ENCODE measurements at regions not wholly inside any gene's neighbourhood (a gene's known extent, or its start where the extent isn't known, plus 50 kb on each side); places are given as distances from the start of the nearest gene placed in this dataset.
"Not testable (repeated sequence)": the region's sequence is repeated elsewhere in the genome, so short reads cannot be mapped to it uniquely, and the experiment has no call there.

DNA sequence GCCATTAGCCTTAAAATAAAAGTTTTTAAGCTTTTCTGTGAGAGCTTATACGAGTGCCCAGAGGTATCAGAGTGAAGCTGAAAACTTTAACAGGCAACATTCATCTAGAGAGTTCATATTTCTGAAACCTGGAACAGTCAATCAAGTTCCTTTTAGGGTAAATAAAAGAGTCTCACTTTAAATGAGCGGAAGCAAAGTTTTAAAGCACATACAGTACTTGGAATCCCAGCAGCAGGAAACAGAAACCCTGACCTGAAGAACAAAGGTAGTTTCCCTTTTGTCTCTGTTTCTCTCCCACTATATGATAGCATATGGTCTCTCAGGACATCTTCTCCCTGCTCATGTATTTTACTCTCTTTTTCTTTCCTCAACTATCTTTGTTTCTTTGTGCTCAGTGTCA, 153.0 kb downstream of the ASB9 start:
- DNase-seq (ENCODE audit: low spot score): no peak

DNA sequence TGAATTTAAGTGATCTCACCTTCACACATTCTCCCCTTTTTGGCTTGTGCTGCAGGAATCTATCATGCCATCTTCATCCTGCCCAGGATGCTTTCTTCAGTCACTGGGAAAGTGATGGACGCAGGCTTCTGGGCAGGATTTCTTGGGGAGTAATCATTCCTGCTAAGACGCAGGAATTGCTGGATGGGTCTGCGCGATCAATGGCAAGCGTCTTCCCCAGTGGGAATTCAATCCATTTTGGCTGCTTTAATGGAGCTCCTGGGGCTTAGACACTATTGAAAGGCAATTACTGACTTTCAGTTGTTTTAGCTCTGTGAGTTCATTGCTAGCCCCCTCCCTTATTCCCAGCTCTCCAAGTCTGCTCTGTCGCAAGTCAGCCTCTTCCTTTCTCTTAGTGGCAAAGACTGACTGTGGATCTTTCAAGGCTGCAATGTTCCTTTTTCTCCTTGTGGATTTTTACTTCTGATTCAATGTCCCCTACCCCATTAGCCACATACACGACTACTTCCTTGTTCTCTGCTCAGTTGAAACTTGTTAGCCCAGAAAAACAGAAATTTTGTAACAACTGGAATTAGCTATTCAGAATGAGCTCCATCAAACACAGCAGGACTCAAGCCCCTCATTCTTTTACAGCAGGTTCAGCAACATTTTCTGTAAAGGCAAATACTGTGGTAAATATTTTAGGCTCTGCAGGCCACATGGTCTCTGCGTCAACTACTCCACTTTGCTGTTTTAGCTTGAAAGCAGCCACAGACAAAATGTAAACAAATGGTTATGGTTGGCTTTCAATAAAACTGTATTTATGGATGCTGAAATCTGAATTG, 154.9 kb downstream of the ASB9 start:
- DNase-seq (ENCODE audit: low spot score): no peak

DNA sequence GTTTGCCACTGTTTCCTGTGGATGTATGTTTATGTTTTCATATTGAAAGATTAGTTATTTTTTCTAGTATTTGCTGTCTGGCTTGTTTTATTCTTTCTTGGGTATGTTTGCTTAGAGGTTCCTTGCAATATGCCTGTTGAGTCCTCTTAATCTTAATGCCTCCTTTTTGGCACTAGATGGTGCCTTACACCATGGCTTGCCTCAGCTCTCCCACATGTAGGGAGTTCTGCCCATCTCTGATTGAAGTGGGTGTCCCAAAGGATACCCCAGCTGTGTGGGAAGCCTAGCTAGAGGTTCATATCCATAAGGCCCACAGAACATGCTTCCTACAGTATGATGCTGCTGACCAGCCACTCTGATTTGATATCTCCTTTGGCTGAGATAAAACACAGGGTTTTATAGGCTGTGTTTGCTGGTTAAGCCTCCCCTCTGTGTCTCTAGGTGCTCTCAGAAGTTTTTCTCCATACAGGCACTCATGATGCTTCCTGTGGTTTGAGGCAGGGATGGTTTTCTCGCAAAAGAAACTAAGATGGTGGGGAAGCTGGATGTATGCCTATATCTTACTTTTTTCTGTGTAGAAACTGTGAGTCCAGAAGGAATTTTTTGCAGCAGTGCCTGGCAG, 162.4 kb downstream of the ASB9 start:
- no peak for DNase-seq (ENCODE audit: low spot score)

DNA sequence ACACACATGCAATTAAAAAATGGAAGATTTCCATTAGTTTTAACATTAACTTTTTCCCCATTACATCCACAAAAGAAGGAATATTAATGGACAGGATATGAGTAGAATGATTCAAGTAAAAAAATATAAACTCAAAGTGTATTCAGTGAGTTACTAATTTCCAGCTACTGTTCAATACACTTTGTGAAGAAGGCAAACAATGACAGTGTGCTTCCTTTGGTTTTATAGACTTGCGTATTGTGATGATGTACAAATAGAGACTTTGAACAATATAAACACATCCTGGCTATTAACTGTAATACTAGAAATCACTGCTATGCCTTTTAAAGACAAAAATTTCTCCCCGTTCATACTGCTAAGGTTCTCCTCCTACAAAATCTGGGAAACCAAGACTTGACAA, 171.4 kb downstream of the ASB9 start:
- DNase-seq (ENCODE audit: low spot score): no peak

DNA sequence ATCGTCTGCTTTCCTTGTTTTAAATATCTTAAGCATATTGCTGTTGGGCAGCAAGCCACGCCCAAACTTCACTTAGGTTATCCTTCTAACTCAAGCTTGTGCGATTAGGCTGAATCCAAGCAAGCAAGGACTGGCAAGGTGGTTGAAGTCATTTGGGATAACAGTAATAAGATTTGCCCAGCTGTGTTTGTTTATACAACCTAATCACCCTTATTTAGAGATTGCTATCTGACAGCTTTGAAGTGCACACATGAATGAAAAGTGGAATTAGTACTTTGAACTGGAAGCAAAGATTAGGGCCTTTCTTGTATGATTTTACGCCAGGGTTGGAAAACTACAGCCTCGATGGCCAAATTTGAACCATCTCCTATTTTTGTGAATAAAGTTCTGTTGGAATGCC, 182.1 kb downstream of the ASB9 start:
- DNase-seq (ENCODE audit: low spot score): no peak

DNA sequence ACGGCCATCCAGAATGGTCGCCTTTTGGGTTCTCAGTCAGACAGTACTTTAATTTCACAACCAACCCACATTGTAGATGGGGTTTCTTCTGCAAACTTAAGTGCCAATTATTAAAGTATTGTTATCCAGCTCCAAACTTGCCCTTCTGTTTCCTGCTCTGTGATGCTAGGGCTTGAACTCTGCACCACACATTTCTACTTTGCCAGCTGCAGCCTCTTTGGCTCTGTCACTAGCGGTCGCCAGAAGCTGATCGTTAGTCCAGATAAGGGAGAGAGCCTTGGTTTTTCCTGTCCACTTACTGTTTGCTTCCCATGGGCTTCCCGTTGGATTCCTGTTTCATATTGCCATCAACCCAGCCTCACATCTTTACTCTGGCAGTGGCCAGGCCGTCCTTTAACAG, 196.6 kb downstream of the ASB9 start:
- no peak for DNase-seq (ENCODE audit: low spot score)

DNA sequence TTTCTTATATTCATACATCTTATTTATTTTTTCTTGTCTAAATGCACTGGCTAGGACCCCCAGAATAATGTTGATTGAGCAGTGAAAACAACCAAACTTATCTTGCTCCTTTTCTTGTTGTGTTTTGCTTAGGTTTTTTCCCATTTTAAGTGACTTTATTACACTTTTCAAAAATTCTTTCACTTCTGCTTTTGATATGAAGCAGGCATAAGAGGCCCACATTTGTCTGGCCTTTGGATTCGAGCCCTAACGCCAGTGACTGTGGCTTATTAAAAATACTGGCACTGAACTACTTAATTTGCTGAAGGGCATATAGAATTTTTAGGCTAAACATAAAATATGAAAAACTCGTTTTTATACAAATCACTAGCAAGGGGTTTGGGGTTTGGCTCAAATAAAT, 197.0 kb downstream of the ASB9 start:
- no peak for DNase-seq (ENCODE audit: low spot score)

DNA sequence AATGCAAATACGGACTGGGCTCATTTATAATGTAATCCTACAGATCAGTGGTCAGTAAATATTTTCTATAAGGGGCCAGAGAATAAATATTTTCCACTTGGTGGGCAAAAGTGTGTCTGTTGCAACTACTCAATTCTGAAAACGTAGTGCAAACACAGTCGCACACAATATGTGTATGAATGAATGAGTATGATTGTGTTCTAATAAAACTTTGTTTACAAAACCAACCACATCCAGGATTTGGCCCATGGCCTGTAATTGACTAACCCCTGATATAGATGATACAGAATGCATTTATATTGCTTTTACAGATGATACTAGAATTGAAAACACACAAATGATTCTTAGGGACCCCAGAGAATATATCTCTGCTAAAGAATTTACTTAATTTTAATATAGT, 197.6 kb downstream of the ASB9 start:
- DNase-seq (ENCODE audit: low spot score): no peak

DNA sequence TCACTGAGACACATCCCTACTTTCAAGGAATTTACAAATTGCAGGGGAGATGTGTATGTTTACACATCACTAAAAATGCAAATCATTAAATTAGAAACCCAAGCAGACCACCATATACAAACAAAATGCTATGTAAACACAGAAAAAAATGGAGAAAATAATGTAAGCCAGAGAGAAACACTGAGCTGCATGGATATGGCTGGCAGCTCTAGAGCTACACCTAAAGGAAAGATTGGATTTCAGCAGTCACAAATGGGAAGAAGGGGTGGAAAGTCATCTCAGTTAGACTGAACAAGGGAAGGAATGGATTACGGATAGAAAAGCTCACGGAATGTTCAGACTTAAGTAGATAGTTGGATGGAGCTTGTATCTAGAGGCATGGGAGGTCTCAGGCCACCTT, 186.3 kb downstream of the MOSPD2 start:
- DNase-seq (ENCODE audit: low spot score): peak; percentile 12

DNA sequence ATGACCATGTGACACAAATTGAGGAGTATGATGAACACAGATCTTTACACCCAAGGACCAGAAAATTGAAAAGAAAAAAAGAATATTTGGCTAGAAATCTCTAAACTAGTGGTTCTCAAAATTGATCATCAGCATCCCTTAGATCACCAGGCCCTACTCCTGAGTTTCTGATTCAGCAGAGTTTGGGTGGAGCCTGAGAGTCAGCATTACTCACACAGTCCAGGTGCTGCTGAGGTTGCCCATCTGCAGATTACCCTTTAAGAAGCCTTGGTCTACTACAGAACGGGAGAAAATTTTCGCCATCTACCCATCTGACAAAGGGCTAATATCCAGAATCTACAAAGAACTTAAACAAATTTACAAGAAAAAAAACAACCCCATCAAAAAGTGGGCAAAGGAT, 182.8 kb downstream of the MOSPD2 start:
- no peak for DNase-seq (ENCODE audit: low spot score)

DNA sequence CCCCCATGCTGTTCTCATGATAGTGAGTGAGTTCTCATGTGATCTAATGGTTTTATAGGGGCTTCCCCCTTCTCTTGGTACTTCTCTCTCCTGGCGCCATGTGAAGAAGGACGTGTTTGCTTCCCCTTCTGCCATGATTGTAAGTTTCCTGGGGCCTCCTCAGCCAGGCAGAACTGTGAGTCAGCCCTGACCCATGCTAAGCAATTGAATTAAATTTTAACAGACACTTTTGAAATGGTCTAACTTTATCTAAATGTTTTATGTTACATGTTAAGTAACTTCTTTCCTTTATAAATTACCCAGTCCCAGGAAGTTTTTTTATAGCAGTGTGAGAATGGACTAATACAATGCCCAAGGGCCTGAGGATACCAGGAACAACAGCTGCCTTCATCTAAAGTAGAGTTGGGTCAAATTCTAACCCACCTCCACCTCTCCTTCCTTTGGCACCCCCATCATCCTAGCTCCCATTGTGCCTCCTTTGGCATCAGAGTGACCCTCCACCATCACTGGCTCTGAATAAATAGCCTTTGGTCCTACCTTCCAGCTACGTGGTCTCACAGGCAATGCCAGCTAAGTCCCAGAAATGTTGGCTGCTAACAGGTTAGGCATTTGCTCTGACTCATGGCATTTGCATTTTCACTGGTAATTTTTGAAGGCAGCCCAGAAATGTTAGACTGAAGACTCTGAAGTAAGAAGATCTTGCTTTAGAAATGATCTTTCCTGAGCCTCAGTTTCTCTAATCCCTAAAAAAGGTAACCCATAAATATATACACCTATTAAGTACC, 182.1 kb downstream of the MOSPD2 start:
- no peak for DNase-seq (ENCODE audit: low spot score)

DNA sequence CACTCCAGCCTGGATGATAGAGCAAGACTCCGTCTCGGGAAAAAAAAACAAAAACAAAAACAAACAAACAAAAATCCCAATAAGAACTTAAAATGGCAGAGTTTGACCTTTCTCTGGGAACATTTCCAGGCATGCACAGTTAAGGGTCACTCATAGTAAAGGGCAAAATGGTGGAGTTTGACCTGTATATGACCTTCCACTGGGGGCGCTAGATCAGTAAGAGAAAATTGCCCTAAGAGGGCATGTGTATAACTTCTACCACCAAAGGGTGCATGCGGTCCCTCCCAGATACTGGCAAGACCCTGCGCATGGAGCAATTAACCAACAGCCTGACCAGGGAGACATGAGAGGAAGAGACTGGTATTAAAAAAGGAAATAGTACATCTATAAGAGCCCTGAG, 177.2 kb downstream of the MOSPD2 start:
- DNase-seq (ENCODE audit: low spot score): no peak

DNA sequence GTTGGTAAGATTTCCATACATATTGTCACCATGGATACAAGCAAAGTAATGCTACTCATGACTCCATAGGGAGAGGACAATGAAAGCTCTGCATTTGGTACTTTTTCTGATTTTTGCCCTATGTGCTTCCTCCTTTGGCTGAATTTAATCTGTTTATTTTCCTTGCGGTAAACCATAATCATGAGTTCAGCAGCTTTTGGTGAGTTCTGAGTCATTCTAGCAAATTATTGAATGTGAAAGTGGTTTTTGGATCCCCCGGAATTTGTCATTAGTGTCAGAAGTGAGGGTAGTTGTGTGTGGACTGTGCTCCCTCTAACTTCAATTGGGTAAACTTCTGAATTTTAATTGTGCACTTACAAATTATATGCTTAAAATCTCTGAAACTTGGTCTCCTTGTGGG, 170.3 kb downstream of the MOSPD2 start:
- DNase-seq (ENCODE audit: low spot score): no peak

DNA sequence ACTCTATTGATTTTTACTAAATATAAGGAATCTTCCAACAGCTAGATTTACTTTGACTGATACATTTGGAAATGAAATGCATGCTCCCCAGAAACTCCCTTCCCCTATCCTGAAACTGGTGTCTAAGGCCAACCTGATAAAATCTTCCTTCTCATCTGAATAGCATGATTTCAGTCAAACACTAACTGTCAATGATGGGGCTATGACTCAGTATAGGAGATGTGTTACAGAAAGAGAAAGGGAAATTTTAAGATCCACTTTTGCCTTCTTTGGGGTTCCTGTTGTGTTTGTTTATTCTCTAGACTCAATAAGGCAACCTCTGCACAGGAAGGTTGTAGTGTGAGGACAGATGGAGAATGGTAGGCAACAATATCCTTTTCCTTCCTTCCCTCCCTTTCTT, 160.7 kb downstream of the MOSPD2 start:
- no peak for DNase-seq (ENCODE audit: low spot score)

DNA sequence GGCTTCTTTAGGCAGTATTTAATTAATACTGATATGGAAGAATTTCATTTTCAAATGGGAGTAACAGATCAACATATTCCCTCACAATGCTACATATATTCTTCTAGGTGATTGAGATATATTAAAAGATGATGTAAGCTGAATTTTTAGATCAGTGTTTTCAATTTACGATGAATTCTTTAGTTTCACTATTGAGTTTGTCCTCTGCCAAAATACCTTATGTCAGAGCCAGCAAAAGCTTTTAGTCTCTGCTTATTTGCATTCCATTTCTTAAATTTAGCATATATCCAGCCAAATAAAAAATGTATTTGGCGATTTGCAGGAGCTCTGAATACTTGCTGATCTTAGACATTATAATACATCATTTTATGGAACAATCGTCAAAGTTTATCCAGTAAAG, 144.3 kb downstream of the MOSPD2 start:
- no peak for DNase-seq (ENCODE audit: low spot score)

DNA sequence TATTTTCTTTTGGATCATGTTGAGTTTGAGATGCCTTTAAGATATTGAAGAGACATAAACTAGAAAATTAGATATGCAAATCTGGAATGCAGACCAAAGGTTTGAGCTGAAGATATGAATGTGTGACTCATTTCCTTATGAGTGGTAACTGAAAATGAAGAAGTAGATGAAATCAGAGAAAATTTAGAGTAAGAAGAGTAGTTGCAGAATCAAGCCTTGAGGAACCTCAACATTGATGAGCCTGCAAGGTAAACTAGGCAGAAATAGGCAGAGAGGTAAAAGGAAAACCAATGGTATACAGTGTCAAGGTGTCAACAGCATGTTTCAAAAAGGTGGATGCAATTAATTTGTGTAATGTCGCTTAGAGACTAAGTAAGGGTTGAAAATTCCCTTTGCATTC, 142.8 kb downstream of the MOSPD2 start:
- DNase-seq (ENCODE audit: low spot score): no peak

DNA sequence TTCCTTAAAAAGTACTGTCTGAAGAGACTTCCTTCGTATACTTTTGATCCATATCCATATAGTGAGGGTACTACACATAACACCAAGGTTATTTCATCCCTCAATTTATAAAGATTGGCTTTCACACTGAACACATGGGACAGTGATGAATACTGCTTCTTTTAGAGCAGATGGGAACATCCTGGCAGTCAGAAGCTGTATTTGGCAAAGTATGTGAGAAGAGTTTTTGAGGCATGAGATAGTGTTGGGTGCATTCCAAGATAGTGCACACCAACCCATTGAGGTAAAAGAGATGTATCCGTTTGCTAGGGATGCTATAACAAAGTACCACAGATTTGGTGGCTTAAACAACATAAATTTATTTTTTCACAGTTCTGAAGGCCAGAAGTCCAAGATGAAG, 141.1 kb downstream of the MOSPD2 start:
- peak; percentile 1 for DNase-seq (ENCODE audit: low spot score)

DNA sequence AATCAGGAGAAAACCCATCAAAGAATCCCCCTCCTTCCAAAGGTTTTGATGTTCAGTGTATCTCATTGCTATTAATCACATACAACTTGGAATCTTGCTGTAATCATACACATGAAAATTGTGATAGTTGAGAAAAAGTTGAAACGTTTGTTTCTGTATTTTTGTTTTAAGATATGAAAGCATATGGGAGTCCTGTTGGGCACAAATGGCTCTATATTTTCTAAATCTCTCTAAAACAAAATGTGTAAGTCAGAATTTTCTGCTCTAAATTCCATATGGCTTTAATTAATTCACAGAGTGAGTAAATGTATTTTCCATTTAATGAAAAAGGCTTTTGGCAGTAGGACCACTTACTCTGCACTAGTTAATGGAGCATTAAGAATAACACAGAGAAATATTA, 140.2 kb downstream of the MOSPD2 start:
- DNase-seq (ENCODE audit: low spot score): no peak

DNA sequence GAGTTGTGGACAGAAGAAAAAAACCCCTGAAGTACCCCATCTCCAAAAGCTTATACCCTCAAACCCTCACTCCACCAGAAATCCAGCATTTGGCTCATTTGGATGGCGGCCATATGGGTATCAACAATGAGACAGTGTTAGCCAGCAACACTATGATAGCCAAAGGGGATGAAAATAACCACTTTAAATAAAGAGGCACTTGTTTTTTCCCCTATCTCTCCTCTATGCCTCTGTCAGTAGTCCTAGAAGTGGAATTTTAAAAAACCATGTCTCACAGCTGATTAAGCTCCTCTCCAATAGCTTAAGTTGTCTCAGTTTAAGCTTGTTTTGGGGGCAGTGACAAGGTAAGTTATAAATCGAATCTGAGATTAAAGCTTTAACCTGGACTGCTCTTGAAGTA, 124.0 kb downstream of the MOSPD2 start:
- DNase-seq (ENCODE audit: low spot score): peak; percentile 57

DNA sequence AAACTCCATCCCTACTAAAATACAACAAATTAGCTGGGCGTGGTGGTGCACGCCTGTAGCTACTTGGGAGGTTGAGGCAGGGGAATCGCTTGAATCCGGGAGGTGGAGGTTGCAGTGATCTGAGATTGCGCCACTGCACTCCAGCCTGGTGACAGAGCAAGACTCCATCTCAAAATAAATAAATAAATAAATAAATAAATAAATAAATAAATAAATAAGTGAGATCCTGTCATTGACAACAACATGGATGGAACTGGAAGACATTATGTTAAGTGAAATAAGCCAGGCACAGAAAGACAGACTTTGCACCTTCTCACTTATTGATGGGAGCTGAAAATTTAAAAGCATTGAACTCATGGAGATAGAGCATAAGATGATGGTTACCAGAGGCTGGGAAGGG, 111.2 kb downstream of the MOSPD2 start:
- DNase-seq (ENCODE audit: low spot score): not testable (repeated sequence)
